Activated CD4-positive, CD25-positive, alpha-beta regulatory T cell treated with anti-CD3 and anti-CD28 coated beads, Interleukin-2, amount 50 U/mL, for 24 hours (primary cell): ENCODE measurements at regions not wholly inside any gene's neighbourhood (a gene's known extent, or its start where the extent isn't known, plus 50 kb on each side); places are given as distances from the start of the nearest gene placed in this dataset.

Experiments
- ATAC-seq, 2 donors: fragments of 150-1000 bp; cut with Tn5 transposase; one replicate each; pipeline ENCODE4 v1.10.0; 2021; ENCODE audit warnings: mild to moderate bottlenecking in 1 of 2, moderate library complexity in 1 of 2

DNA sequence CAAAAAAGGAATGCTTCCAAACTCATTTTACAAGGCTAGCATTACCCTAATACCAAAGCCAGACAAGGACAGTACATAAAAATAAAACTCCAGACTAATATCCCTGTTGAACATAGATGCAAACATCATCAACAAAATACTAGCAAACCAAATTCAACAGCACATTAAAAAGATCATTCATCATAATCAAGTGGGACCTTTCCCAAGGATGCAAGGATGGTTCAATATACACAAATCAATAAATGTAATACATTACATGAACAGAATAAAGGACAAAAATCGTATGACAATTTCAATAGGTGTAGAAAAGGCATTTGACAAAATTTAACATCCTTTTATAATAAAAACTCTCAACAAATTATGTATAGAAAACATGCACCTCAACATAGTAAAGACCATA lies 66.6 kb upstream of the CNR1 start:
- no peak for ATAC-seq

GRCh38 chr6:88223298-88223697 lies 57.2 kb upstream of the CNR1 start:
- ATAC-seq = no peak

DNA sequence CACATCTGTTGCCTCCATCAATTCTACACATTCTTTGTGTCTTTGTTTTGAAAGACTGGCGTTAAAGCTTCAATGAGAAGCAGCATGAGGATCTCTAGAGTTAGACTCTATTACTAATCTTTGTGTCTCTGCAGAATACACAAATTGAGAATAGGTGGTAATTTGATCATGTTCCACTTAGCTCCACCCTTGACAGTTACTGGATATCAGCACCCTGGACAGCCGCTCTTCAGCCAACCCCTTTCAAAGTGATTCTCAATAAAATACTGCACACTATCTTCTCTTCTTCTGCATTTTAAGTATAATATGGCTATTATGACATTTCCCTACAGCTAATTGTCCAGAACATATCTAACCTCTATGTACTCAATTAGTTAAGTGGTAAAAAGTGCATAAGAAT lies 54.3 kb upstream of the CNR1 start:
- ATAC-seq = no peak

GRCh38 chr6:88216182-88216581 lies 50.0 kb upstream of the CNR1 start:
- ATAC-seq = no peak
